ENCODE measurements at regions not wholly inside any gene's neighbourhood (a gene's known extent, or its start where the extent isn't known, plus 50 kb on each side); places are given as distances from the start of the nearest gene placed in this dataset.

- TF ChIP-seq POLR2A (IDR thresholded peaks at IDR 0.05; ENCODE audit: low read depth, low read length) (no peak), TAF1 (IDR thresholded peaks at IDR 0.05; ENCODE audit: borderline replicate concordance, low read depth, low read length) (no peak), POLR2AphosphoS5 (IDR thresholded peaks at IDR 0.05; ENCODE audit: low read depth, low read length) (no peak)
Measured at GRCh38 chr6:137740967-137741761, 125.9 kb upstream of the TNFAIP3 start.
